ENCODE measurements at regions not wholly inside any gene's neighbourhood (a gene's known extent, or its start where the extent isn't known, plus 50 kb on each side); places are given as distances from the start of the nearest gene placed in this dataset.

DNA sequence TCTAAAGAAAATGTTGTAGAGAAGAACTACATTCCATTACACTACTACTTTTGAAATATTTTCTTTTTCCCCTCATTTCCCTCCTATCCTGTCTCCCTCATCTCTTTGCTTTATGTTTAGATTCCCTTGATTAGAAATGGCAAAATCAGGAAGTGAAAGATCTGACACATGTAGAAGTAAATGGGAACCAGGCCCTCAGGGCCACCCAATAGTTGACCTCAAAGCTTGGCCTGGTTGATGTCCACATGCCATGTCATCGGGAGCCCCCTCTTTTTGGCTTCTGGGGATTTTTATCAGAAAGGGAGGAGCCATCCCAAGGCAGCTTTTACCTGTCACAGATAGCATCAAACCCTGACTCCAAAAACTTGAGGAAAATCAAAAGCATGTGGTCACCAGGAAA lies 168.3 kb upstream of the ECI2 start:
- TF ChIP-seq, protein P1, sequence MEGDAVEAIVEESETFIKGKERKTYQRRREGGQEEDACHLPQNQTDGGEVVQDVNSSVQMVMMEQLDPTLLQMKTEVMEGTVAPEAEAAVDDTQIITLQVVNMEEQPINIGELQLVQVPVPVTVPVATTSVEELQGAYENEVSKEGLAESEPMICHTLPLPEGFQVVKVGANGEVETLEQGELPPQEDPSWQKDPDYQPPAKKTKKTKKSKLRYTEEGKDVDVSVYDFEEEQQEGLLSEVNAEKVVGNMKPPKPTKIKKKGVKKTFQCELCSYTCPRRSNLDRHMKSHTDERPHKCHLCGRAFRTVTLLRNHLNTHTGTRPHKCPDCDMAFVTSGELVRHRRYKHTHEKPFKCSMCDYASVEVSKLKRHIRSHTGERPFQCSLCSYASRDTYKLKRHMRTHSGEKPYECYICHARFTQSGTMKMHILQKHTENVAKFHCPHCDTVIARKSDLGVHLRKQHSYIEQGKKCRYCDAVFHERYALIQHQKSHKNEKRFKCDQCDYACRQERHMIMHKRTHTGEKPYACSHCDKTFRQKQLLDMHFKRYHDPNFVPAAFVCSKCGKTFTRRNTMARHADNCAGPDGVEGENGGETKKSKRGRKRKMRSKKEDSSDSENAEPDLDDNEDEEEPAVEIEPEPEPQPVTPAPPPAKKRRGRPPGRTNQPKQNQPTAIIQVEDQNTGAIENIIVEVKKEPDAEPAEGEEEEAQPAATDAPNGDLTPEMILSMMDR (IDR thresholded peaks at IDR 0.05; ENCODE audit: insufficient read depth, low read depth, low read length, missing control alignments), result no peak

GRCh38 chr6:4302524-4302923 lies 167.1 kb upstream of the ECI2 start:
- TF ChIP-seq, protein P1 (IDR thresholded peaks at IDR 0.05; ENCODE audit: insufficient read depth, low read depth, low read length, missing control alignments), result no peak
- no peak overlapping the region for H3K4me3 ChIP-seq (ENCODE audit: low read depth, low read length)
- DNase-seq (ENCODE audit: low read depth), result no peak

More for the DNA sequence above, 168.3 kb upstream of the ECI2 start:
- DNase-seq (ENCODE audit: low read depth), result no peak
- no peak overlapping the region for H3K4me3 ChIP-seq (ENCODE audit: low read depth, low read length)

DNA sequence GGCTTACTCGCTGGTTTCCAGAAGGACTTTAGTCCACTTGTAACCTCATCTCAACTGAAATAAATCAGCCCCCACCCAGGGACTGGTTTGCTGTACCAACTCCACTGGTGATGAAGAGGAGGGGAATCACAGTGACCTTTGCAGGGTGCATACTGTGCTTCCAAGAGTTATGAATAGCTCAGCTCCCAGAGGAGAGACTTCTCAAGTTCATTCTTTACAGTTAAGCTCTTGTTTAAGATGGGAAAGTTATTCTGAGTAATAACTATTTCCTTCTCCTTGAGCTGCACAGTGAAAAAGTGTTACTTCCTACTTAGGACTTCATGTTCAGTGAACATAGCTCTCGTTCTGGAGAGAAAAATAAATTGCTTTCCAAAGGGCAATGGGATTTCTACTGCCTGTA lies 166.5 kb upstream of the ECI2 start:
- TF ChIP-seq, protein P1 (IDR thresholded peaks at IDR 0.05; ENCODE audit: insufficient read depth, low read depth, low read length, missing control alignments), result no peak
- no peak for DNase-seq (ENCODE audit: low read depth)
- H3K4me3 ChIP-seq (ENCODE audit: low read depth, low read length), result no peak overlapping the region

GRCh38 chr6:4300917-4301316 lies 165.5 kb upstream of the ECI2 start:
- TF ChIP-seq, protein P1 (IDR thresholded peaks at IDR 0.05; ENCODE audit: insufficient read depth, low read depth, low read length, missing control alignments), result no peak
- no peak for DNase-seq (ENCODE audit: low read depth)
- H3K4me3 ChIP-seq (ENCODE audit: low read depth, low read length), result no peak overlapping the region

GRCh38 chr6:4299476-4299875 lies 164.1 kb upstream of the ECI2 start:
- H3K4me3 ChIP-seq (ENCODE audit: low read depth, low read length), result no peak overlapping the region
- no peak for DNase-seq (ENCODE audit: low read depth)
- TF ChIP-seq, protein P1 (IDR thresholded peaks at IDR 0.05; ENCODE audit: insufficient read depth, low read depth, low read length, missing control alignments), result no peak

DNA sequence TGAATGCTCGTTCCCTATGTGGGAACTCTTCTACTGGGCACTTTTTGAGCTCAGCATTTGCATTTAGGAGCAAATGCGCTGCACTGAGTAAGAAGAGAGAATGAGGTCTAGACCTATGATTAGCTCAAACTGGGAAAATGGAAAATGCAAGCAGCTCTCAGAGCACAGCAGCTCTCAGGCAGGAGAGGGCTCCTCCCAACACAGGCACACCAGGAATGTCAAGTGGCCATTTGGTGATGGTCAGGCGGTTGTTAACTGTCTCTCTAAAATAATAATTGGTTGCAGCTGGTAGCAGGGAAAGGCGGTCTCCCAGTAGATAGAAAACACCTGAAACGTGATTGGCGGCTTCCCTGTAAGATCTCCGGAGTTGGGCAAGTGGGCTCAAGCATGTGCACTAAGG lies 162.0 kb upstream of the ECI2 start:
- DNase-seq (ENCODE audit: low read depth), result no peak
- no peak overlapping the region for H3K4me3 ChIP-seq (ENCODE audit: low read depth, low read length)
- TF ChIP-seq, protein P1 (IDR thresholded peaks at IDR 0.05; ENCODE audit: insufficient read depth, low read depth, low read length, missing control alignments), result no peak

DNA sequence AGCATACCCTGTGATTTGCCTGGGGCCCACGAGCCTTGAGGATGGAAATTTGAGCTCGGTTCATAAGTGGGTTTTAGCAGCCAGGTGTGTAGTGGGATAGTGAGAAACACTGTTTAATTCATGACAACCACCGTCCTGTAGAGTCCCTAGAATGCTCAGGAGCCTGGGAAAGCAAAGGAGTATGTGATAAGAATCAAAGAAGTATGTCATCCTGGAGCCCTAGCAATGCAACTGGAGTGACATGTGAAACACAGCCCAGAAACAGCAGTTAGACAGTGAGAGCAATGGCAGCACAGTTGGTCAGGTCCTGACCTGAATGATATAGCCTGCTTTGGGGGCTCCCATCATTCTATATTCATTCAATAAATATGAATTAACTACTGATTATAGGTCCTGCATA lies 161.2 kb upstream of the ECI2 start:
- no peak for DNase-seq (ENCODE audit: low read depth)
- no peak overlapping the region for H3K4me3 ChIP-seq (ENCODE audit: low read depth, low read length)
- TF ChIP-seq, protein P1 (IDR thresholded peaks at IDR 0.05; ENCODE audit: insufficient read depth, low read depth, low read length, missing control alignments), result no peak

Data from GM12865 (cell line).